ENCODE measurements at regions not wholly inside any gene's neighbourhood (a gene's known extent, or its start where the extent isn't known, plus 50 kb on each side); places are given as distances from the start of the nearest gene placed in this dataset.

DNA sequence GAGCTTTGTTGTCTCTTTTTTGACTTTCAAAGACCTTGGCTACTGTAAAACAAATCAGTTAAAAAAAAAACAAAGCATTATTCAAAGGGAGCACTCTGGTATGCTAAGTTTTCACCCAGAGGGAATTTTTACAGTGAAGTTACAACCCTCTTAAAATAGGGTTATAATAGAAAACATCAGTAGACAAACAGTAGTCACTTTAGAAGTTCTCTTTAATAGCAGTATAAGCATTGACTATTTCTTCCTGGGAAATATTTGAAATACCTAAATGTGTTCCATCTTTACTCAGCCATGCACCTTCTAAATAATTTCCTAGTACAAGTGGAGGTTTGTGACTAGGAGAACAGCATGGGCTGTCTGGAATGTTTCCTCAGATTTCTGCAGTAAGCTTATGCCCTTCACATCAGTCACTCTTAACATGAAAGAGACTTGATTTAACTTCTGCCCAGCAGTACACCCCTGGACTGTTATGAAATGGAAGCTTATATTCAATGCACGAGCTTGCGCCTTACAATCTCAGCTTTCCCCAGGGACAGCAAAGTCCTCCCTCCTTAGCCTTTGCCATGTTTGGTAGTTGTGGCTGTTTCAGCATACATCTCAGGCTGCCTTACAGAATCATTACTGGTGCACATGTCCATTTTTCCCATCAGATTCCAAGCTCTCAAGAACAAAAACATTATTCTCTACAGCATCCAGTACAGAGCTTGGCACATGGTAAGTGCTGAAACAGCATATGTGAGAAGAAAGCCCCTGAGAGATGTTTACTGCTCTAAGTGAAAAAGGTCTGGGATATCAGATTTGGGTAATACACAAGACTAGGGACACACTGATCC, 191.5 kb downstream of the ZNF608 start:
- TF ChIP-seq POLR2A (IDR thresholded peaks at IDR 0.05): no peak
- TF ChIP-seq, protein P1, sequence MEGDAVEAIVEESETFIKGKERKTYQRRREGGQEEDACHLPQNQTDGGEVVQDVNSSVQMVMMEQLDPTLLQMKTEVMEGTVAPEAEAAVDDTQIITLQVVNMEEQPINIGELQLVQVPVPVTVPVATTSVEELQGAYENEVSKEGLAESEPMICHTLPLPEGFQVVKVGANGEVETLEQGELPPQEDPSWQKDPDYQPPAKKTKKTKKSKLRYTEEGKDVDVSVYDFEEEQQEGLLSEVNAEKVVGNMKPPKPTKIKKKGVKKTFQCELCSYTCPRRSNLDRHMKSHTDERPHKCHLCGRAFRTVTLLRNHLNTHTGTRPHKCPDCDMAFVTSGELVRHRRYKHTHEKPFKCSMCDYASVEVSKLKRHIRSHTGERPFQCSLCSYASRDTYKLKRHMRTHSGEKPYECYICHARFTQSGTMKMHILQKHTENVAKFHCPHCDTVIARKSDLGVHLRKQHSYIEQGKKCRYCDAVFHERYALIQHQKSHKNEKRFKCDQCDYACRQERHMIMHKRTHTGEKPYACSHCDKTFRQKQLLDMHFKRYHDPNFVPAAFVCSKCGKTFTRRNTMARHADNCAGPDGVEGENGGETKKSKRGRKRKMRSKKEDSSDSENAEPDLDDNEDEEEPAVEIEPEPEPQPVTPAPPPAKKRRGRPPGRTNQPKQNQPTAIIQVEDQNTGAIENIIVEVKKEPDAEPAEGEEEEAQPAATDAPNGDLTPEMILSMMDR (IDR thresholded peaks at IDR 0.05): no peak

All from uterus (tissue), 2 donors.